GM10248 (cell line): ENCODE measurements at regions not wholly inside any gene's neighbourhood (a gene's known extent, or its start where the extent isn't known, plus 50 kb on each side); places are given as distances from the start of the nearest gene placed in this dataset.
A peak's percentile ranks its signal among the peaks of the same experiment; 100 is the strongest.
"Not testable (repeated sequence)": the region's sequence is repeated elsewhere in the genome, so short reads cannot be mapped to it uniquely, and the experiment has no call there.

Experiments
- CTCF ChIA-PET: fragments of 300-600 bp; sonication (Branson Sonifier 250); formaldehyde crosslinking; extraction: SDS; loops from one replicate; lab custom pipeline; 2021; ENCODE audit warnings: antibody characterized with exemption; lab: Yijun Ruan, JAX
- POLR2A ChIA-PET: fragments of 350-650 bp; sonication (Branson Sonifier 250); formaldehyde crosslinking; extraction: SDS; loops from one replicate; lab custom pipeline; 2020; ENCODE audit warnings: antibody characterized with exemption; lab: Yijun Ruan, JAX
- DNase-seq: peaks from one replicate; pipeline ENCODE4 v3.0.0; 2012; ENCODE audit errors: extremely low spot score
- TF ChIP-seq, protein P1 (sequence below): IDR thresholded peaks from 2 replicates; pipeline ENCODE4 v1.5.1; 2012; ENCODE audit warnings: mild to moderate bottlenecking, low read depth; ENCODE audit errors: extremely low read depth, missing control alignments, control extremely low read depth

DNA sequence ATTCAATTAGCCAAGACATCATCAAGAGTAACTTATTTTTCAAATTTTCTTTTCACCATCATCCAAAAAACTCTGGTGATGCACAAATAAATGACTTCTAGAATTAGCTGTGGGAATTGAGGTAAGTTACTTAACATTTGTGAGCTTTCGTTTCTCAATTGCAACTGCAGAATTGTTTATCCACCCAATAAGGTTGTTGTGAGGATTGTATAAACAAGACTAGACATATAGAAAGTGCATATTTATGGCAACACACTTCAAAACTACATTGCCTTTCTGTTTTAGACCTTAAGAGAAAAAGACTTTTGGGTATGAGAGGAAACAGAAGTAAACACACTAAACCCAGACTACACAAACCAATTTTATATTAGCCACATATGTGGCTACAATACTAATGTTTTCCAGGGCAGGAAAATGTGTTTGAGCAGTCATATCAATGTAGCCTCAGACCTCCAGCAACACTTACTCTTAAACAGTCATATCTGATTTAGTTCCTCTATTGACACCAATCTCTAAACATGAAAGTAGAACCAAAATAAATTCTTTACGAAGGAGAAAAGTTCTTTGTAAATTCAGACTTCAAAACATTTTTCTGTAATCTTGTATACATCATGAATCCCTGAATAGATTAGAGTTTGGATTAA lies 488.0 kb upstream of the CYLC2 start:
- ChIA-PET POLR2A (no interaction called here), CTCF (interaction anchor here (0.9 to 1.4 kb wide), 2 partner anchors 8 to 14 kb away, joined by 3 read pairs; no protein-coding TSS in a partner anchor)
- TF ChIP-seq, protein P1, sequence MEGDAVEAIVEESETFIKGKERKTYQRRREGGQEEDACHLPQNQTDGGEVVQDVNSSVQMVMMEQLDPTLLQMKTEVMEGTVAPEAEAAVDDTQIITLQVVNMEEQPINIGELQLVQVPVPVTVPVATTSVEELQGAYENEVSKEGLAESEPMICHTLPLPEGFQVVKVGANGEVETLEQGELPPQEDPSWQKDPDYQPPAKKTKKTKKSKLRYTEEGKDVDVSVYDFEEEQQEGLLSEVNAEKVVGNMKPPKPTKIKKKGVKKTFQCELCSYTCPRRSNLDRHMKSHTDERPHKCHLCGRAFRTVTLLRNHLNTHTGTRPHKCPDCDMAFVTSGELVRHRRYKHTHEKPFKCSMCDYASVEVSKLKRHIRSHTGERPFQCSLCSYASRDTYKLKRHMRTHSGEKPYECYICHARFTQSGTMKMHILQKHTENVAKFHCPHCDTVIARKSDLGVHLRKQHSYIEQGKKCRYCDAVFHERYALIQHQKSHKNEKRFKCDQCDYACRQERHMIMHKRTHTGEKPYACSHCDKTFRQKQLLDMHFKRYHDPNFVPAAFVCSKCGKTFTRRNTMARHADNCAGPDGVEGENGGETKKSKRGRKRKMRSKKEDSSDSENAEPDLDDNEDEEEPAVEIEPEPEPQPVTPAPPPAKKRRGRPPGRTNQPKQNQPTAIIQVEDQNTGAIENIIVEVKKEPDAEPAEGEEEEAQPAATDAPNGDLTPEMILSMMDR: no peak
- no peak for DNase-seq

DNA sequence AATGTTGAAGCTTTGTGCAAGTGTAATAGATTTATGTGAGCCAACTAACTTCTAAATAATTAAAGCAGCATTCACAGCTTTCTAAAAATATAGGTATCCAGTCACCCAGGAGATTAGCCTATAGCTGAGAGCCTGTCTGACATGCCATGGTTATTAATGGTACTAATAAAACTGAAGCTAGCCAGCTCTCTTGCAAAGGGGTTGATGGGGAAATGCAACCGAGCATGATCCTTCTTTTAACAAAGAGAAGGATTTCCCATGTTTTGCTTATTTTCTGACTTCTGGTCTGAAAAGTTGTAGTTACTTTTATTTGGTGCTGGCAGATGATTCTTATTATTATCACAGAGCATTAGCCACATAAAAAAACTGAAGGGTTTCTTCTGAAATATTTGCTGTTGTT lies 488.7 kb upstream of the CYLC2 start:
- CTCF ChIA-PET: interaction anchor here (0.9 to 1.4 kb wide), 2 partner anchors 9 to 15 kb away, joined by 3 read pairs; no protein-coding TSS in a partner anchor
- no peak for DNase-seq
- TF ChIP-seq, protein P1: no peak
- POLR2A ChIA-PET: no interaction called here

DNA sequence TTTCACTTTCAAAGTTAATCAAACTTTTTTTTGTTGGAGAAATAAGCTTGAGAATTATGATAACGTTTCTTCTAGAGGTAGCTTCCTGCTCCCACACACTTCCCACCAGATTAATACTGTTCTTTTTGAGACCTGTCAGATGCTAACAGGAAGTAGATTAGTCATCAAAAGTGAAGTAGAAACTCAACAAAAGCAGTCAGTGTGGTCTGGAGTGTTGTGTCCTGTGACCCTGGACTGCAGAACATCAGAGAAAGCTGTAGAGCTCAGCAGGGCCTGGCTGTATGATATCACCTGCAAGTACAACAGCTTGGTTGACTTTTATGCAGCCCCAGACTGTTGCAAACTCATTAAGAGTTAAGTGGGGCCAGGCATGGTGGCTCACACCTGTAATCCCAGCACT lies 495.7 kb upstream of the CYLC2 start:
- DNase-seq: peak; percentile 17
- POLR2A ChIA-PET: no interaction called here
- TF ChIP-seq, protein P1: no peak
- CTCF ChIA-PET: no interaction called here

DNA sequence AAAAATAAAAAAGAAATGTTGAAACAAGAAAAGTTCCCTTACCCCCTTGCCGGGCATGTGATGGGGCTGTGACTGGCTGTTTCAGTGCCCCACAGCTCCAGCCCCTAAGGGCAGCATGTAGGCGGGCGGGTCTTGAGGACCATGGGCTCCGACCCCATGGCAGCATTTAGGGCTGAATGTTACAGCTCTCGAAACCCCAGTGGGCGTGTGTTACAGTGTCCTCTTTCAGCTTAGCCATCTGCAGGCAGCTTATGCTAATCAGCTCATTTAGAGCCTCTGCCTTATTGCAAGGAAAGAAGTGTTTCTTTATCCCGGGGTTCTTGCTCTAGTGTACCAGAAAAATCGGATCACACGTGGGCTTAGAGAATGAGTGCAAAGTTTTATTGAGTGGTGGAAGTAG lies 497.4 kb upstream of the CYLC2 start:
- CTCF ChIA-PET: no interaction called here
- no peak for DNase-seq

DNA sequence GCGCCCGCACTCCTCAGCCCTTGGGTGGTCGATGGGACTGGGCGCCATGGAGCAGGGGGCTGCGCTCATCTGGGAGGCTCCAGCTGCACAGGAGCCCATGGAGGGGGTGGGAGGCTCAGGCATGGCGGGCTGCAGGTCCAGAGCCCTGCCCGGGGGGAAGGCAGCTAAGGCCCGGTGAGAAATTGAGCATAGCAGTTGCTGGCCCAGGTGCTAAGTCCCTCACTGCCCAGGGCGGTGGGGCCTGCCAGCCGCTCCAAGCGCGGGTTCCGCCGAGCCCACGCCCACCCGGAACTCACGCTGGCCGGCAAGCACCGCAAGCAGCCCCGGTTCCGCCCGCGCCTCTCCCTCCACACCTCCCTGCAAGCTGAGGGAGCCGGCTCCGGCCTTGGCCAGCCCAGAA lies 508.2 kb upstream of the CYLC2 start:
- POLR2A ChIA-PET, CTCF ChIA-PET, DNase-seq: not testable (repeated sequence)

More for the DNA sequence above, 497.4 kb upstream of the CYLC2 start:
- TF ChIP-seq, protein P1: no peak
- POLR2A ChIA-PET: no interaction called here

DNA sequence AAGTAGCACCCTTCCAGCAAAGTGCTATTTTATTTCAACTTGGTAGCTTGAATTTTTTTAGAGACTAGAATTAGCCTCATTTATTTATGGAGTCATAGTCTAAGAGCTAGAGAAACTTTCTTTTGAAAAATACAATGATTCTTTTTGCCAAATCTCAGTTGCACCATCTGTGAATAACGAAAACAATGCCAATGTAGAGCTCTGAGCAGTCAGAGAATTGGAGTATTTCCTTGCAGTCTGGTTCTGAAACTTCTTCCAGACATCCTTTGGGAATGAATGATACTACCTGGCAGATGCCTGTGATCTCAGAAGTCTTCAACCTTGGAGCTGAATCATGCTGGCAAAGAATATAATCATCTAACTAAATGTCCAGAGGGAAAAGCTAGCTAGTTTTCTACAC lies 511.5 kb upstream of the CYLC2 start:
- no peak for DNase-seq
- POLR2A ChIA-PET: no interaction called here
- TF ChIP-seq, protein P1: no peak
- CTCF ChIA-PET: interaction anchor here (1.1 kb wide), 1 partner anchor 18 kb away, joined by 3 read pairs; no protein-coding TSS in a partner anchor

DNA sequence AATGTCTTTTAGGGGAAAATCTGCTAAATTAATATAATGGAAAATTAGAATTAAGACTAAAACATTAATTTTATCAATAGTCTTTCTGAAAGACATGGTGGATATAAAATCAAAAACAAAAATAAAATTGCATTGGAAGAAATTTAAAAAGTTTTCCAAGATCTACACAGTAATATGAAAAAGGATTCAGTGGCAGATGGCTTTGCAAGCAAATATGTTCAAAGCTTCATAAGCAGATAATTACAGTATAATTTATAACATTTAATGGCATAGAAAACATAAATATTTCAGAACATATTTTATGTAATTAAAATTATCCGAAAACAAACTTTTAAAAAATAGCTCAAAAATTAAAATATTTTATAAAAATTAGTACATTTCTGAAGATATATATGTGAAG lies 512.4 kb upstream of the CYLC2 start:
- ChIA-PET CTCF (no interaction called here), POLR2A (no interaction called here)
- TF ChIP-seq, protein P1: no peak
- DNase-seq: no peak
